GM21390 (cell line): ENCODE measurements at regions not wholly inside any gene's neighbourhood (a gene's known extent, or its start where the extent isn't known, plus 50 kb on each side); places are given as distances from the start of the nearest gene placed in this dataset.
"Not testable (repeated sequence)": the region's sequence is repeated elsewhere in the genome, so short reads cannot be mapped to it uniquely, and the experiment has no call there.

Source experiments
- ATAC-seq: cut with Tn5 transposase; IDR thresholded peaks from one replicate; pipeline ENCODE4 v1.9.1; 2021; ENCODE audit not compliant: unreplicated experiment

- ATAC-seq = no peak
Measured at GRCh38 chr10:117745301-117745700, 202.8 kb downstream of the EMX2 start.

GRCh38 chr10:117746541-117747448 is 204.2 kb downstream of the EMX2 start:
- no peak for ATAC-seq

GRCh38 chr10:117747636-117748035 is 205.1 kb downstream of the EMX2 start:
- ATAC-seq = no peak

- ATAC-seq = no peak
Measured at GRCh38 chr10:117748058-117748457, 205.5 kb downstream of the EMX2 start.

- ATAC-seq = no peak
Measured at GRCh38 chr10:117750616-117751015, 208.1 kb downstream of the EMX2 start.

GRCh38 chr10:117751259-117751658 is 208.7 kb downstream of the EMX2 start:
- no peak for ATAC-seq

GRCh38 chr10:117752103-117752502 is 209.6 kb downstream of the EMX2 start:
- no peak for ATAC-seq

- no peak for ATAC-seq
Measured at GRCh38 chr10:117754770-117755658, 212.5 kb downstream of the EMX2 start.

GRCh38 chr10:117755659-117756014 is 213.1 kb downstream of the EMX2 start:
- ATAC-seq = no peak

- ATAC-seq = no peak
Measured at GRCh38 chr10:117757086-117757720, 214.7 kb downstream of the EMX2 start.

- no peak for ATAC-seq
Measured at GRCh38 chr10:117759266-117759665, 216.7 kb downstream of the EMX2 start.

- ATAC-seq = no peak
Measured at GRCh38 chr10:117761695-117762094, 219.1 kb downstream of the EMX2 start.

GRCh38 chr10:117762126-117762818 is 219.7 kb downstream of the EMX2 start:
- no peak for ATAC-seq

- no peak for ATAC-seq
Measured at GRCh38 chr10:117762819-117763172, 220.2 kb downstream of the EMX2 start.

GRCh38 chr10:117763528-117763927 is 221.0 kb downstream of the EMX2 start:
- no peak for ATAC-seq

- ATAC-seq = no peak
Measured at GRCh38 chr10:117768333-117769042, 225.9 kb downstream of the EMX2 start.

GRCh38 chr10:117775526-117775925 is 233.0 kb downstream of the EMX2 start:
- no peak for ATAC-seq

GRCh38 chr10:117777222-117777621 is 234.7 kb downstream of the EMX2 start:
- ATAC-seq = not testable (repeated sequence)

- ATAC-seq = no peak
Measured at GRCh38 chr10:117778241-117778640, 235.7 kb downstream of the EMX2 start.

GRCh38 chr10:117780411-117780810 is 237.9 kb downstream of the EMX2 start:
- no peak for ATAC-seq
